H1 (cell line): ENCODE measurements at regions not wholly inside any gene's neighbourhood (a gene's known extent, or its start where the extent isn't known, plus 50 kb on each side); places are given as distances from the start of the nearest gene placed in this dataset.

Source experiments
- CTCF ChIA-PET: fragments of 300-600 bp; sonication (Branson Sonifier 250); formaldehyde crosslinking; loops from one replicate; lab custom pipeline; 2021; ENCODE audit not compliant: partially characterized antibody; lab: Charles Lee
- POLR2A ChIA-PET: fragments of 300-600 bp; sonication (Branson Sonifier 250); formaldehyde crosslinking; loops from one replicate; lab custom pipeline; 2021; ENCODE audit warnings: inconsistent platforms; ENCODE audit not compliant: partially characterized antibody; lab: Charles Lee
- DNase-seq, 2 experiments: peaks; one replicate each; pipeline versions ENCODE4 v3.0.0 to v3.0.0-alpha.2; 2010 to 2022; ENCODE audit warnings: low spot score in 2 of 2, low read depth in 1 of 2, mixed read lengths in 1 of 2
- FAIRE-seq: peaks from 2 replicates; lab custom pipeline; 2011; peaks lifted over from hg19 to GRCh38; lab: Jason Lieb, UNC
- H2AFZ ChIP-seq: 2 replicates; pipeline ENCODE4 v1.8.1; 2012; ENCODE audit warnings: low read length, inconsistent platforms
- H2AK5ac ChIP-seq: 2 replicates; pipeline ENCODE4 v1.6.1; 2013; ENCODE audit warnings: low read depth, low read length
- H2BK120ac ChIP-seq: replicated peaks from 2 replicates; pipeline ENCODE3; 2013; ENCODE audit warnings: low read depth, low read length, inconsistent platforms
- H2BK12ac ChIP-seq: 2 replicates; pipeline ENCODE4 v1.6.1; 2013; ENCODE audit warnings: low read depth, low read length
- H2BK15ac ChIP-seq: 2 replicates; pipeline ENCODE4 v1.6.1; 2013; ENCODE audit warnings: low read length
- H2BK20ac ChIP-seq: 2 replicates; pipeline ENCODE4 v1.6.1; 2013; ENCODE audit warnings: low read length
- H2BK5ac ChIP-seq: 2 replicates; pipeline ENCODE4 v1.6.1; 2013; ENCODE audit warnings: low read depth, low read length
- H3K14ac ChIP-seq: 2 replicates; pipeline ENCODE4 v1.6.1; 2013; ENCODE audit warnings: inconsistent platforms; ENCODE audit not compliant: insufficient read length
- H3K18ac ChIP-seq: 2 replicates; pipeline ENCODE4 v1.6.1; 2013; ENCODE audit warnings: low read length; ENCODE audit errors: extremely low read depth
- H3K23ac ChIP-seq: 2 replicates; pipeline ENCODE4 v1.6.1; 2013; ENCODE audit warnings: inconsistent platforms; ENCODE audit not compliant: insufficient read length
- H3K23me2 ChIP-seq: 2 replicates; pipeline ENCODE4 v1.6.1; 2013; ENCODE audit warnings: low read depth, low read length
- H3K27ac ChIP-seq: 2 replicates; pipeline ENCODE4 v1.6.1; 2011; ENCODE audit warnings: low read depth, low read length, inconsistent platforms
- H3K27me3 ChIP-seq, 4 experiments: replicated peaks in 1 of 4; 1 replicate in 1 of 4; 2 replicates in 3 of 4; pipeline versions ENCODE4 v1.6.1 to v1.8.1; 2011 to 2013; ENCODE audit warnings: low read length in 3 of 4, mild to moderate bottlenecking in 3 of 4, inconsistent platforms in 2 of 4, mixed read lengths in 2 of 4, moderate library complexity in 1 of 4; ENCODE audit not compliant: control insufficient read depth in 3 of 4, insufficient read depth in 3 of 4; ENCODE audit errors: extremely low read depth in 1 of 4
- H3K36me3 ChIP-seq, 4 experiments: 2 replicates each; pipeline versions ENCODE4 v1.6.1 to v1.8.1; 2011 to 2013; ENCODE audit warnings: mild to moderate bottlenecking in 4 of 4, low read length in 3 of 4, moderate library complexity in 2 of 4, control low read depth in 1 of 4, inconsistent platforms in 1 of 4; ENCODE audit not compliant: insufficient read depth in 4 of 4, control insufficient read depth in 2 of 4
- H3K4ac ChIP-seq: replicated peaks from 2 replicates; pipeline ENCODE3; 2013; ENCODE audit warnings: low read length, low read depth, mixed read lengths, inconsistent platforms; ENCODE audit not compliant: insufficient read length
- H3K4me1 ChIP-seq, 4 experiments: replicated peaks in 1 of 4; 1 replicate in 1 of 4; 2 replicates in 3 of 4; pipeline versions ENCODE4 v1.6.1 to v1.8.1; 2011 to 2013; ENCODE audit warnings: low read length in 3 of 4, inconsistent platforms in 2 of 4, mixed read lengths in 1 of 4; ENCODE audit not compliant: insufficient read depth in 4 of 4, control insufficient read depth in 3 of 4
- H3K4me2 ChIP-seq, 2 experiments: 2 replicates each; pipeline versions ENCODE4 v1.6.1 to v1.8.1; 2011 to 2013; ENCODE audit warnings: low read depth in 2 of 2, low read length in 2 of 2, control low read depth in 1 of 2, inconsistent platforms in 1 of 2, mild to moderate bottlenecking in 1 of 2; ENCODE audit not compliant: insufficient read depth in 1 of 2
- H3K4me3 ChIP-seq, 4 experiments: fragments of 200-600, 300-600 bp in 1 of 4; sonication (generic), shearing (Covaris generic), sonication (Bioruptor Twin) in 1 of 4; 2 replicates each; pipeline versions ENCODE4 v1.5.1 to v1.8.1; 2011 to 2016; ENCODE audit warnings: low read length in 4 of 4, low read depth in 3 of 4, control low read depth in 2 of 4, inconsistent platforms in 2 of 4, mild to moderate bottlenecking in 2 of 4, mixed read lengths in 1 of 4, moderate library complexity in 1 of 4; ENCODE audit not compliant: insufficient read depth in 2 of 4; ENCODE audit errors: extremely low read depth in 1 of 4
- H3K56ac ChIP-seq: replicated peaks from 2 replicates; pipeline ENCODE3; 2013; ENCODE audit warnings: low read depth, mild to moderate bottlenecking, mixed read lengths, low read length, inconsistent platforms; ENCODE audit not compliant: insufficient read length
- H3K79me1 ChIP-seq: 2 replicates; pipeline ENCODE4 v1.6.1; 2013; ENCODE audit warnings: low read depth, low read length, control low read depth
- H3K79me2 ChIP-seq, 2 experiments: 2 replicates each; pipeline versions ENCODE4 v1.6.1 to v1.8.1; 2012 to 2013; ENCODE audit warnings: low read length in 2 of 2, mild to moderate bottlenecking in 2 of 2, inconsistent platforms in 1 of 2; ENCODE audit not compliant: insufficient read depth in 2 of 2, control insufficient read depth in 1 of 2
- H3K9ac ChIP-seq, 4 experiments: replicated peaks in 1 of 4; 1 replicate in 1 of 4; 2 replicates in 3 of 4; pipeline versions ENCODE4 v1.6.1 to v1.8.1; 2011 to 2013; ENCODE audit warnings: low read depth in 3 of 4, low read length in 3 of 4, control low read depth in 2 of 4, mild to moderate bottlenecking in 2 of 4, moderate library complexity in 2 of 4, inconsistent platforms in 1 of 4; ENCODE audit errors: extremely low read depth in 1 of 4
- H3K9me3 ChIP-seq, 2 experiments: 2 replicates each; pipeline versions ENCODE4 v1.6.1 to v1.8.1; 2012 to 2013; ENCODE audit warnings: mild to moderate bottlenecking in 2 of 2, moderate library complexity in 2 of 2, control low read depth in 1 of 2, inconsistent platforms in 1 of 2, low read depth in 1 of 2, low read length in 1 of 2, mixed read lengths in 1 of 2; ENCODE audit not compliant: insufficient read depth in 2 of 2
- H4K20me1 ChIP-seq, 2 experiments: replicated peaks in 1 of 2; 2 replicates each; pipeline versions ENCODE3 to v1.8.1; 2011 to 2013; ENCODE audit warnings: inconsistent platforms in 2 of 2, low read length in 2 of 2, mild to moderate bottlenecking in 1 of 2; ENCODE audit not compliant: insufficient read depth in 2 of 2, control insufficient read depth in 1 of 2
- H4K5ac ChIP-seq: 2 replicates; pipeline ENCODE4 v1.6.1; 2013; ENCODE audit warnings: low read length, low read depth, mixed read lengths, inconsistent platforms; ENCODE audit not compliant: insufficient read length
- H4K8ac ChIP-seq: 2 replicates; pipeline ENCODE4 v1.8.0; 2013; ENCODE audit warnings: mild to moderate bottlenecking, moderate library complexity, low read length, inconsistent platforms; ENCODE audit not compliant: insufficient read depth; ENCODE audit errors: extremely low read depth
- H4K91ac ChIP-seq: replicated peaks from 2 replicates; pipeline ENCODE3; 2013; ENCODE audit warnings: low read length, mixed read lengths, inconsistent platforms; ENCODE audit not compliant: insufficient read length
- BACH1 ChIP-seq: IDR thresholded peaks from 2 replicates; pipeline ENCODE4 v1.6.1; 2012; ENCODE audit warnings: low read length, improper control_type of control experiment
- CTBP2 ChIP-seq: IDR thresholded peaks from 2 replicates; pipeline ENCODE4 v1.7.0; 2011; ENCODE audit warnings: borderline replicate concordance, mild to moderate bottlenecking, moderate library complexity, mixed read lengths, low read length; ENCODE audit not compliant: insufficient read depth, insufficient read length
- FOSL1 ChIP-seq: IDR thresholded peaks from 2 replicates; pipeline ENCODE4 v1.6.1; 2011; ENCODE audit warnings: mild to moderate bottlenecking, low read depth, low read length, moderate library complexity; ENCODE audit not compliant: insufficient read depth
- JUN ChIP-seq: IDR thresholded peaks from 2 replicates; pipeline ENCODE4 v1.6.1; 2011; ENCODE audit warnings: low read depth, mild to moderate bottlenecking, improper control_type of control experiment, low read length
- JUND ChIP-seq: IDR thresholded peaks from 2 replicates; pipeline ENCODE4 v1.6.1; 2011; ENCODE audit warnings: mild to moderate bottlenecking, improper control_type of control experiment, low read length
- KDM1A ChIP-seq: fragments of 200-600, 300-600 bp; sonication (generic); IDR thresholded peaks from 2 replicates; pipeline ENCODE4 v1.7.1; 2016; ENCODE audit warnings: mild to moderate bottlenecking, low read length, borderline replicate concordance
- RNF2 ChIP-seq: fragments of 200-900, 300-1000 bp; sonication (generic); IDR thresholded peaks from 2 replicates; pipeline ENCODE4 v1.7.1; 2016; ENCODE audit warnings: borderline replicate concordance, low read depth, mild to moderate bottlenecking, antibody characterized with exemption, low read length; ENCODE audit not compliant: poor library complexity, severe bottlenecking; ENCODE audit errors: missing control alignments
- RXRA ChIP-seq: IDR thresholded peaks from 2 replicates; pipeline ENCODE4 v1.6.1; 2011; ENCODE audit warnings: low read depth, mild to moderate bottlenecking, low read length, moderate library complexity; ENCODE audit not compliant: insufficient read depth
- SRF ChIP-seq: IDR thresholded peaks from 2 replicates; pipeline ENCODE4 v1.6.1; 2011; ENCODE audit warnings: mild to moderate bottlenecking, low read depth, low read length, moderate library complexity
- SUZ12 ChIP-seq: fragments of 200-600 bp; sonication (generic); IDR thresholded peaks from 2 replicates; pipeline ENCODE4 v1.6.1; 2012; ENCODE audit warnings: mild to moderate bottlenecking, inconsistent platforms, low read length, moderate library complexity, mixed read lengths
- TBP ChIP-seq: IDR thresholded peaks from 2 replicates; pipeline ENCODE4 v1.6.1; 2011; ENCODE audit warnings: low read depth, low read length, improper control_type of control experiment
- WGBS, 2 experiments: shearing (Covaris generic) in 1 of 2; methylation state at CpG; one replicate each; pipeline versions ENCODE4 v1.1.6 to v1.1.7; 2013 to 2015; ENCODE audit warnings: low lambda C conversion rate in 2 of 2, mixed read lengths in 2 of 2, inconsistent platforms in 1 of 2, low coverage in 1 of 2, missing lambda C conversion rate in 1 of 2; ENCODE audit not compliant: insufficient replicate concordance in 2 of 2, insufficient coverage in 1 of 2, insufficient read length in 1 of 2; ENCODE audit errors: extremely low coverage in 1 of 2, missing lambda C conversion rate in 1 of 2; 5-methylcytosine and 5-hydroxymethylcytosine counted together

- Histone ChIP-seq H3K4me3 (no peak overlapping the region), H3K36me3 (no peaks in the 10 kb centered on the region), H4K5ac (no peak overlapping the region), H3K27ac (no peak overlapping the region), H2AK5ac (peak overlapping the region; percentile 87; the same call in 1 of the 2 replicates), H3K23me2 (peaks cover 3% of the 10 kb centered on the region; the same call in 1 of the 2 replicates), H3K4me1 (peaks cover 0 to 33% (median 18%) of the 10 kb centered on the region in 4 experiments; a peak in 6 of 7 replicates), H3K9me3 (no peaks in the 10 kb centered on the region), H3K56ac (no peak overlapping the region), H2BK15ac (peak overlapping the region; percentile 24; the same call in 1 of the 2 replicates), H3K14ac (no peak overlapping the region), H2BK12ac (0 out of 2 replicates have a peak overlapping the region, but pooled peaks have one; percentile 60), H3K9ac (no peak overlapping the region), H3K27me3 (peaks cover 0 to 4% (median 0%) of the 10 kb centered on the region in 4 experiments; a peak in 3 of 7 replicates), H4K8ac (no peak overlapping the region; the same call in 1 of the 2 replicates), H2BK5ac (peak overlapping the region; percentile 60; the same call in 1 of the 2 replicates), H2AFZ (no peak overlapping the region), H3K18ac (no peak overlapping the region), H3K4me2 (no peak overlapping the region), H4K91ac (peak overlapping the region; percentile 94), H3K23ac (no peak overlapping the region), H3K79me2 (no peaks in the 10 kb centered on the region), H3K79me1 (no peaks in the 10 kb centered on the region), H2BK20ac (peak overlapping the region; percentile 24), H2BK120ac (peak overlapping the region; percentile 98), H4K20me1 (no peaks in the 10 kb centered on the region), H3K4ac (peak overlapping the region; percentile 97)
- 91% methylated on average over 15 of the region's 15 CpGs; no CpG with 5 or more reads in 1 of the 2 experiments for WGBS, 2 experiments
- ChIA-PET POLR2A (interaction anchor here (1.2 to 2.5 kb wide), 3 partner anchors 8 to 48 kb away, joined by 5 to 9 read pairs (median 5); no protein-coding TSS in a partner anchor), CTCF (interaction anchor here (1.0 to 5.0 kb wide), 8 partner anchors 16 to 105 kb away, joined by 3 to 39 read pairs (median 6); no protein-coding TSS in a partner anchor)
- DNase-seq, result no peak
- FAIRE-seq, result no peak
- TF ChIP-seq SUZ12 (no peak), RNF2 (no peak), KDM1A (no peak), FOSL1 (no peak), CTBP2 (no peak), TBP (no peak), BACH1 (no peak), JUN (no peak), RXRA (no peak), SRF (no peak), JUND (no peak)
These were observed 57.1 kb upstream of the PSD2 start for GRCh38 chr5:139738193-139739149.
